ENCODE measurements at regions not wholly inside any gene's neighbourhood (a gene's known extent, or its start where the extent isn't known, plus 50 kb on each side); places are given as distances from the start of the nearest gene placed in this dataset.
"Not testable (repeated sequence)": the region's sequence is repeated elsewhere in the genome, so short reads cannot be mapped to it uniquely, and the experiment has no call there.

DNA sequence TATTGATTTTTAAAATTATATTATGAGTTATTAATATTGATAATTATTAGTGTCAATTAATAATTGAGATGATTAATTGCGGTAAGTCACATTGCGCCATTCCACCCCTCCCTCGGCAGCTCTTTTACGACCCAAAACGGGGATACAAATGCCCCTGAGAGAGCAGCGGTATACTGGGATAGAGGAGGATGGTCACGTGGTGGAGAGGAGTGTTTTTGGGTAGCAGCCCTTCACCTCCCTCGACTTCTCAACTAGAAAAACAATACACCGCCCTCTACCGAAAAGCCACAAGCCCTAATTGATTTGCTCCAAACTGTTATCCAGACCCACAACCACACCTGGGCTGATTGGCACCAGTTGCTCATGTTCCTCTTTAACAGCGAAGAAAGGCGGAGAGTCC lies 71.0 kb downstream of the DAPL1 start:
- not testable (repeated sequence) for DNase-seq (ENCODE audit: low read depth)

DNA sequence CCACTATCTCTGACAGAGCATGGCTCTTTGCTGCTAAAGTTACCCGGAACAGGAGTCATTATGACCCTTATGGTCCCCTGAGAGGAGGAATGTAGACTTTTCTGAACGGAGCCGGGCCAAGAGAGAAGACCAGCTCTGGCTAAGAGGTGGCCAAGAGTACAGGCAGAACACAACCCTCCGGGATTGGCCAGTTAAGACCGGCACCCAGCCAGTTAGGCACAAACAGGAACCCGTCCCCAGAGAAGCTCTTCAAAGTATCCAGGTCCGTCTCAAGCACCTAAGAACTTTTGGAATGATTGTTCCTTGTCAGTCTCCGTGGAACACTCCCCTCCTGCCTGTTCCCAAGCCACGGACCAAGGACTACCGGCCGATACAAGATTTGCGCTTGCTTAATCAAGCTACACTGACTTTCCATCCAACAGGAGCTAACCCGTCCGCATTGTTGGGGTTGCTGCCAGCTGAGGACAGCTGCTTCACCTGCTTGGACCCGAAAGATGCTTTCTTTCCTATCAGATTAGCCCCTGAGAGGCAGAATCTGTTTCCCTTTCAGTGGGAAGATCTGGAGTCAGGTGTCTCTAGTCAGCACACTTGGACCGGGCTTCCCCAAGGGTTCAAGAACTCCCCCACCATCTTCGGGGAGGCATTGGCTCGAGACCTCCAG lies 72.5 kb downstream of the DAPL1 start:
- DNase-seq (ENCODE audit: low read depth) = not testable (repeated sequence)

DNA sequence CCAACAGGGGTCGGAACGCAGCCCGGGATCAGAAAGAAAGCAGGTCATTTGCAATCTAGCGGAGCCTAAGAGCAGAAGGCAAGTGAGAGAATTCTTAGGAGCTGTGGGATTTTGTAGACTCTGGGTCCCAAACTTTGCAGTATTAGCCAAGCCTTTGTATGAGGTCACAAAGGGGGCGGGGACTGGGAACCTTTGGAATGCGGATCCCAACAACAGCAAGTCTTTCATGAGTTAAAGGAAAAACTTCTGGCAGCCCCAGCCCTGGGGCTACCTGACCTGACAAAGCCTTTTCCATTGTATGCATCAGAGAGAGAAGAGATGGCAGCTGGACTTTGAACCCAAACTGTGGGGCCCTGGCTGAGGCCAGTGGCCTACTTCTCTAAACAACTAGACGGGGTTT lies 73.3 kb downstream of the DAPL1 start:
- not testable (repeated sequence) for DNase-seq (ENCODE audit: low read depth)

DNA sequence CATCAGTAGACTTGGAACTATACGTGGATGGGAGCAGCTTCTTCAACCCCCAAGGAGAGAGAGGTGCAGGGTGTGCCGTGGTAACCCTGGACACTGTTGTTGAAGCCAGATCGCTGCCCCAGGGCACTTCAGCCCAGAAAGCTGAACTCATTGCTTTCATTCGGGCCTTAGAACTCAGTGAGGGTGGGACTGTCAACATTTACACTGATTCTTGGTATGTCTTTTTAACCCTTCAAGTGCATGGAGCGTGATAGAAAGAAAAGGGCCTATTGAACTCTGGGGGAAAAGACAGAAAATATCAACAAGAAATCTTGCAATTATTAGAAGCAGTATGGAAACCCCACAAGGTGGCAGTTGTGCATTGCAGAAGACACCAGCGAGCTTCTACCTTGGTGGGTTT lies 74.0 kb downstream of the DAPL1 start:
- DNase-seq (ENCODE audit: low read depth) = not testable (repeated sequence)

DNA sequence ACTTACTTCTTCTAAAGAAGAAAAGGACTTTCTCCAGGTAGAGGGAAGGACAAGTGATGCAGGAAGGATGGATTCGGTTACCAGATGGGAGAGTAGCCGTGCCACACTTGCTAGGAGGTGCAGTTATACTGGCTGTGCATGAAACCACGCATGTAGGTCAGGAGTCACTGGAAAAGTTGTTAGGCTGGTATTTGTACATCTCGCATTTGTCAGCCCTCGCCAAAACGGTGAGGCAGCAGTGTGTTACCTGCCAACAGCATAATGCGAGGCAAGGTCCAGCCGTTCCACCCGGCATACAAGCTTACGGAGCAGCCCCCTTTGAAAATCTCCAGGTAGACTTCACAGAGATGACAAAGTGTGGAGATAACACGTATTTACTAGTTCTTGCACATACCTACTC lies 74.5 kb downstream of the DAPL1 start:
- not testable (repeated sequence) for DNase-seq (ENCODE audit: low read depth)

DNA sequence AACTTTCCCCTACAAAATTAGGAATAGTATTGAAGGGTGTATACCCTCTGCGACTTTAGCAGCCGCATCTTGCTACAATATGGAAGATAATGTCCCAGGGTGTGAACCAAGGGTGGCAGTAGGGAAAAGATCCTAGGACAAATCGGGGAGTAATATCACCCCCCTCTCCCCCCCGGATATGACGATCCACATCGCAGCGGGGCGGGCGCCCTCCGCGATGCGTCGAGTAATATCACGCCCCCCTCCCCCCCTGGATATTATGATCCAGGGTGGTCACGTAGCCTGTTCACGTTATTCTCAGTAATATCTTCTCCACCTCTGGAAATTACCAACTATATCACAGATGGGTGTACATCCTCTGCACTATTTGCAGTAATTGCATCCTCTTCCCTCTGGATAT lies 82.9 kb downstream of the DAPL1 start:
- DNase-seq (ENCODE audit: low read depth) = no peak

DNA sequence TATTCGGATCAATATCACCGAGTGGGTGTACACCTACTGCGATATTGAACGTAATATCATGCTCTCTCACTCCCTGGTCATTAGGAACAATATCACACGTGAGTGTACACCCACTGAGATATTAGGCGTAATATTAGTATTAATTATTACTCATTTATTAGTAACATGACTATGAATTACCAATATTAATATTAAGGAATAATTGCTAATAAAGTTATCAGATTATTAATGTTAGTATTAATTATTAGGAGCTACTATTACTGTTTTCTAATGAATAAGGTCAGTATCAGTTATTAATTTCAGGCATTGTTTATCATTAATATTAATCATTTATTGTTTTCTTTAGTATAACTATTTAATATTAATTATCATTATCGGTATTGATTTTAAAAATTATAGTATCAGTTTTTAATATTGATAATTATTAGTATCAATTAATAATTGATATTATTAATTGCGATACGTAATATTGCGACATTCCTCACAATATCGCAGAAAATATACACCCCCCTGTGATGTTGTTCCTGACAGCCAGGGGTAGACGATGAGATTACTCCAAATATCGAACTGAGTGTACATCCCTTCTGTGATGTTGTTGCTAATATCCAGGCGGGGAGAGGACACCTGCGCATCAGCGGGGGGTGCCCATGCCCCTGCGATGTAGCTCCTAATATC lies 84.2 kb downstream of the DAPL1 start:
- DNase-seq (ENCODE audit: low read depth) = no peak

DNA sequence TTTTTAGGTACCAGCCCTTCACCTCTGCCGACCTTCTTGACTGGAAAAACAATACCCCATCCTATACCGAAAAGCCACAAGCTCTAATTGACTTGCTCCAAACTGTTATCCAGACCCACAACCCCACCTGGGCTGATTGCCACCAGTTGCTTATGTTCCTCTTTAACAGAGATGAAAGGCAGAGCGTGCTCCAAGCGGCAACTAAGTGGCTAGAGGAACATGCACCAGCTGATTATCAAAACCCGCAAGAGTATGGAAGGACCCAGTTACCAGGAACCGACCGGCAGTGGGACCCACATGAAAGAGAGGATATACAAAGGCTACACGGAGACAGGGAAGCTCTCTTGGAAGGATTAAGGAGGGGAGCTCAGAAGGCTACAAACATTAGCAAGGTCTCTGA lies 86.1 kb upstream of the TANC1 start:
- no peak for DNase-seq (ENCODE audit: low read depth)

DNA sequence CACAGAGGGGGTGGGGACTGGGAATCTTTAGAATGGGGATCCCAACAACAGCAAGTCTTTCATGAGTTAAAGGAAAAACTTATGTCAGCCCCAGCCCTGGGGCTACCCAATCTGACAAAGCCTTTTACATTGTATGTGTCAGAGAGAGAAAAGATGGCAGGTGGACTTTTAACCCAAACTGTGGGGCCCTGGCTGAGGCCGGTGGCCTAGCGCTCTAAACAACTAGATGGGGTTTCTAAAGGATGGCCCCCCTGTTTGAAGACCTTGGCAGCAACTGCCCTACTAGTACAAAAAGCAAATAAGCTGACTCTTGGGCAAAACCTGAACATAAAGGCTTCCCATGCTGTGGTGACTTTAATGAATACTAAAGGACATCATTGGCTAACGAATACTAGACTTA lies 83.9 kb upstream of the TANC1 start:
- DNase-seq (ENCODE audit: low read depth) = not testable (repeated sequence)

DNA sequence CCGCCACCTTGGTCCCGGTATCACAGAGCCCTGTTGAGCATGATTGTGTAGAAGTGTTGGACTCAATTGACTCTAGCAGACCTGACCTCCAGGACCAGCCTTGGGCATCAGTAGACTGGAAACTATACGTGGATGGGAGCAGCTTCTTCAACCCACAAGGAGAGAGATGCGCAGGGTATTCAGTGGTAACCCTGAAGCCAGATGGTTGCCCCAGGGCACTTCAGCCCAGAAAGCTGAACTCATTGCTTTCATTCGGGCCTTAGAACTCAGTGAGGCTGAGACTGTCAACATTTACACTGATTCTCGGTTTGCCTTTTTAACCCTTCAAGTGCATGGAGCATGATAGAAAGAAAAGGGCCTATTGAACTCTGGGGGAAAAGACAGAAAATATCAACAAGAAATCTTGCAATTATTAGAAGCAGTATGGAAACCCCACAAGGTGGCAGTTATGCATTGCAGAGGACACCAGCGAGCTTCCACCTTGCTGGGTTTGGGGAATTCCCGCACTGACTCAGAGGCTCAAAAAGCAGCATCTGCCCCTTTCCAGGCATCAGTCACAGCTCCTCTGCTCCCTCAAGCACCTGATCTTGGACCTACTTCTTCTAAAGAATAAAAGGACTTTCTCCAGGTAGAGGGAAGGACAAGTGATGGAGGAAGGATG lies 83.3 kb upstream of the TANC1 start:
- peak; percentile 44 for DNase-seq (ENCODE audit: low read depth)

DNA sequence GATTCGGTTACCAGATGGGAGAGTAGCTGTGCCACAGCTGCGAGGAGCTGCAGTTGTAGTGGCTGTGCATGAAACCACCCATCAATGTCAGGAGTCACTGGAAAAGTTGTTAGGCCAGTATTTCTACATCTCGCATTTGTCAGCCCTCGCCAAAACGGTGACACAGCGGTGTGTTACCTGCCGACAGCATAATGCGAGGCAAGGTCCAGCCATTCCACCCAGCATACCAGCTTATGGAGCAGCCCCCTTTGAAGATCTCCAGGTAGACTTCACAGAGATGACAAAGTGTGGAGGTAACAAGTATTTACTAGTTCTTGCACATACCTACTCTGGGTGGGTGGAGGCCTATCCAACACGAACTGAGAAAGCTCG lies 82.8 kb upstream of the TANC1 start:
- not testable (repeated sequence) for DNase-seq (ENCODE audit: low read depth)

DNA sequence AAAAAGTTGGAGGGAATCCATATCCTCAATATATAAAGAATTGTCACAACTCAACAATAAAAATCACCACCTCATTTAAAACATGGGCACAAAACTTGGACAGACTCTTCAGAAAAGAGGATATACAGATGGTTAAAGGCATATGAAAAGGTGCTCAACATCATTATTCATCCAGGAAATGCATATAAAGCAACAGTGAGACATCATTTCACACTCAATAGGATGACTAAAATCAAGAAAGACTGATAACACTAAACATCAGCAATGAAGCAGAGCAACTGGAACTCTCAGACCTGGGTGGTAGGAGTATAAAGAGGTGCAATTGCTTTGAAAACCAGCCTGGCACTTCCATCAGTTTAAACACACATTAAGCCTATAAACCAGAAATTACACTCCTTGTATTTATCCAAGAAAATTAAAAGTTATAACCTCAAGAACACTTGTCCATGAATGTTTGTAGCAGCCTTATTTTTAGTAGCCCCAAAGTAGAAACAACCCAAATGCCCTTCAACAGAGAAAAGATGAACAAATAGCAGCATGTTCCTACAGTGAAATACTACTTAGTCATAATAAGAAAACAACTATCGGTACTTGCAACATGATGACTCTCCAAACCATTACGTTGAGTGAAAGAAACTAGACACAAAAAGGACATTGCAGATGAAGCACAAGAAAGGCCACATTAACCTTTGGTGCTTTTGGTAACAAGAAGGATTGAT lies 79.1 kb upstream of the TANC1 start:
- peak; percentile 67 for DNase-seq (ENCODE audit: low read depth)

DNA sequence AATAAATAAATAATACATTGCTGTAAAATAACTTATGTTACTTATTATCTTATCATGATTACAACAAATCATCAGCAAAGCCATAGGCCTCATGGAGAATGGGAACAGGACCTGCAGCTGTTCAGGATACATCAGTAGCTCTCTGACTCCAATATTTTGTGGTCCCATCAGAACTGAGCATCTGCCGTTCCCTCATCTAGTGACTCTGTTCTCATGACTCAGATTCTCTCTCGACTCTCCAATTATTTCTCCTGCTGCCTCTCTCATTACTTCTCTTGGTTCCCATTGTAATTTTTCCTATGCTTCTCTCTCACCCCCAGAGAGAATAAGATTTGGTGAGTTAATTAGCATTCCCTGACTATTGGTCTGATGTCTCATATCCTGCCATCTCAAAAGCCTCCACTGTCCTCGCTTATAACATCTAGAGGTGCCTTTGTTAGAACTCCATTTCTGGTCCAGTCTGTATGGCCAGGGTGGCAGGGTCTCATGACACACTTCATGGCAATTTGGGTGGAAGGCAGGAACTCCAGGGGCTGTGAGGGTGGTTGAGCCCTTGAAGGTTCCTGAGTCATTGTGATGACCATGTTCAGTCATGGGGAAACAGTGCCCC lies 78.0 kb upstream of the TANC1 start:
- DNase-seq (ENCODE audit: low read depth) = peak; percentile 91

DNA sequence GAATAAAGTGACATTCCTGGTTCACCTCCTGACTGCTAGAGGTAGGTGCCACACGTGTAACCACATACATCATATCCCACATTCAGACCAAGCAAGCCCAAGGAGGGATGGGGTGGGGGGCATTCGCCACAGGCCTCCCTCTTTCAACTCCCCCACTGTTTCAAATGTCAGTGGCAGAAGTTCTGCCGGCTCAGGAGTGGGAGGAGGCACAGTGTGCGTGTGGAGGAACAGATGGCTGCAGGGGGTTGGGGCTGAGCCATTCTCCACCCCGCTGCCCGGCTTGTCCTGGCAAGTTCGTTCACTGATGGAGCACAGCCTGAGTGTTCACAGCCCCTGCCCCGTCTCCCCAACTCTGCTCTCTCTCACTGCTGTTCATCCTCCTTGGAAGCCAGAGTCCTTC lies 75.4 kb upstream of the TANC1 start:
- DNase-seq (ENCODE audit: low read depth) = no peak

DNA sequence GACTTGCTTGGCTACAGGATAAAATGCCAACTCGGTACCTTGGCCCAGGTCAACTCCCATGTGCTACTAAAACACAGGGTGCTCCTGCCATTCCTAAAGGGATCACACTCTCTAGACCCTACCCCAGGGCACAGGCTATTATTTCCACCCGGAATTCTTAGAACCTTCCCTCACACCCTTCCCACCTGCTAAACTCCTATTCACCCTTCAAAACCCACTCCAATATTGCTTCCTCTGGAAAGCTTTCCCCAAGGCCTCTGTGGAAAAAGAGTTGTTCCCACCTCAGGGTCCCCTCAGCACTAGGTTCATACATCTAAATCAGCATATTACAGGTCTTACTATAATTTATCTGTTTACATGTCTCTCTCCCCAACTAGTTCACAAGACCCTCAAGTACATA lies 75.0 kb upstream of the TANC1 start:
- DNase-seq (ENCODE audit: low read depth) = no peak

DNA sequence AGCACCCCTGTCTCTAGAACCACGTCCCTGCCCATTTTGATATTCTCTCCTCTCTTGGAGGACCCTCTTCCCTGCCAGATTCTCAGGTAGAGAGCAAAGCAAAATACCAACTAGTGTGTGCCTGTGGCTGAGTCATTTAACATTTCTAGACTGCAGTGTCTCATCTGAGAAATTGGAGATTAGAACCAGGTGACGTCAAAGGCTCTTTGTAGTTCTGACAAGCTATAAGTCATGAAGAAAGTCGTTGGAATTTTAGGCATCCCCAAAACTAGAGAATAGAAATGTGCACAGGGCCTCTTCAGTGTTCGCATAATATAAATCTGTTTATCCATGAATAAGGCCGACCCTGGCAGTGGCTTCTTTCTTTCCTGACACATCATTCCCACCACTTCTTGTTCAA lies 74.4 kb upstream of the TANC1 start:
- DNase-seq (ENCODE audit: low read depth) = peak; percentile 92

DNA sequence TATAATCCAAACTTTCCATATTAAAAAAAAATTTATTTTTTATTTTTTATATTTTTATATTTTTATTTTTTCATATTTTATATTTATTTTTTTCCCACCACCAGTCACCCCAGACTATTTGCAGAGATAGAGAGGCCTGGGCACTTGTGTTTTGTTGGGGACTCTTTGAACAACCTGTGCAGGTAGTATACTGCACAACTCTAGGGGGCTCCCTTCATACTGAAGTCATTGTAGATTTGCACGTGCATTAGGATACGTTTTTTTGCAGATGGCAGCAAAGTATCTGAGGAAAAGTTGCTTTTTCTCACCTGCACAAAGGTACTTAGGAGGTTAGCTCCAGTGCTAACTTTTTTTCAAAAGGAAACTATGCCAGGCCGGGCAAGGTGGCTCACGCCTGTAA lies 73.9 kb upstream of the TANC1 start:
- DNase-seq (ENCODE audit: low read depth) = no peak

DNA sequence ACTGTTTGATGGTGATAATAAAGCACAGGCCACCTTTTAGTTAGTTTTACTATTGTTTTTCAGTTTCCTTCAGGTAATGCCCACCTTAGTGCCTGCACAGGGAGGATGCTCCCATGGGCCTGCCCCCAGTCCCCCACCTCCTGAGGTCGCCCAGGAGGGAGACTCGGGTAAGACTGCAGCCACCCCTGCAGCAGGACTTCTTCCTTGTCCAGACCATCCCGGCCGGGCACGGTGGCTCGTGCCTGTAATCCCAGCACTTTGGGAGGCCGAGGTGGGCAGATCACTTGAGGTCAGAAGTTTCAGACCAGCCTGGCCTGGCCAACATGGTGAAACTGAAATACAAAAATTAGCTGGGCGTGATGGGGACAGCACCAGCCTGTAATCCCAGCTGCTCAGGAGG lies 68.1 kb upstream of the TANC1 start:
- no peak for DNase-seq (ENCODE audit: low read depth)

DNA sequence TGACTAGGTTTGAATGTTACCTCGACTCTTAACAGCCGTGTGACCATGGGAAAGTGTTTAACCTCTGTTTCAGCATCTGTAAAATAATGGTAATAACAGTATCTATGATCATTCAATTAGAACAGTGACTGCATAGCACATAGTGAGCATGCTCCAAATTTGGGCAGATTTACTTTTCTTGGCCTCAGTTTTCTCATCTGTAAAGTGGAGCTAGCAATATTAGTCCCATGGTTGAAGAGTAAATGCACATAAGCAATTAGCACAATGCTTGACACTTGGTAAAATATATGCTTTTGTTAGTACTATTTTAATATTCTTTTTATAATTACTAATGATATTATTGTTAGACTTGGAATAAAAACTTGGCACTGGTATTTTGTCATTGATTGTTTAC lies 66.4 kb upstream of the TANC1 start:
- no peak for DNase-seq (ENCODE audit: low read depth)

DNA sequence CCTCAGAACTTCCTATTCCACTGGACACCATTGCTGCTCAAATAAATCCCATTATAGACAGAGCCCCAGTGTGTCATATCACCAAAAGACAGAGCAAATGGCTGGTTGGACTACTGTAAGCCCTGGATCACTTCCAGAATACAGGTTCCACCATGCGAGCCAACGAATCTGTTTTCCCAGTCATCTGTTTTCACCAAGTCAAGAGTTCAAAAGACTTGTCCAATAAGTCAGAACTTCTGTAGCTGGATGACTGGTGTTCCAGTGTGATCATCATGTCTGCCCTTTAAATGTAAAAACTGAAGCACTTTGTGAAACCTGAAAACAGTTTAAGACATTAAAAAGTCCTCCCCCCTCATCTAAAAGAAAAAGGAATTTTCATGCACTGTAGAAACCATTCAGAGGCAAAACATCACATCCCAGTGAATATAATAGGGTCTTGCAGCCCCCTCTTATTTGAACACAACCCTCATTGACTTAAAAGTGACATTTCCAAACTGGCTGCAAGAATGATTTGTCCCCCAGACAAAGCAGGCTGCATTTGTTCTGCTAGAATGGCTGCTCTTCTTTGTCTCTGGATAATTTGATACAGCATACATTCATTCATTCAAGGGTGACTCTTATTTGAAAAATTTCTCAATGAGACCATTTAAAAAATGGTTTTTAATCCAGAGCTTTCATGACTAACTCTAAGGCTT lies 64.6 kb upstream of the TANC1 start:
- DNase-seq (ENCODE audit: low read depth) = no peak

DNA sequence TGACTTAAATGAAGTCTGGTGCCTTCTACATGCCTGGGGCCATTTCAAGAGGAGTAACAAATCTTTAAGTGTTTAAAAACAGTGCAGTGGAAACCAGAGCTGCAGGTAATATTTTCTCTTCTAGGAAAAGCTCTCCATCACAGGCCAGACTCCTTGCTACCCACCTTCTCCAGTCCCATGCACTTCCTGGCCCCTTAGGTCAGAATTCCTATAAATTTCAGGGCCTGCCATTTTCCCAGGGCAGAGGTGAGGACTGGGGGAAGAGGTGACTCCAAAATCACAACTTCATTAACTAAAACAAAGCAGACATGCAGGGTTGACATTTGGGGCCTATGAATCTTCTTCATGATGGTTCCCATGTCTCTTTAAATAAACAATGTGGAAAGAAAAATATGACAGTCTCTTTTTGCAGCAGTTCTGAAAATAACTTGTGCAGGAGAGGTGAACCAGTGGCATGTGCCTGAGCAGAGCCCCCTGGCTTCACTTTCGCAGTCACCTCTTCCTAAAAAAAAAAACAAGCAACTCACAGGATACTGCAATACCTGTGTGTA lies 63.7 kb upstream of the TANC1 start:
- DNase-seq (ENCODE audit: low read depth) = no peak

All from HT1080 (cell line).